SK-N-SH treated with all-trans-retinoic acid at 6 μM for 48 hours (cell line): ENCODE measurements at regions not wholly inside any gene's neighbourhood (a gene's known extent, or its start where the extent isn't known, plus 50 kb on each side); places are given as distances from the start of the nearest gene placed in this dataset.

ENCODE experiments used
- ARNTL ChIP-seq: fragments of 450-650 bp; formaldehyde crosslinking; IDR thresholded peaks from 2 replicates; pipeline ENCODE4 v1.5.0; 2020; ENCODE audit warnings: low read depth, mild to moderate bottlenecking, moderate library complexity, borderline replicate concordance
- BACH2 ChIP-seq: fragments of 250-450 bp; sonication (Bioruptor Pico); IDR thresholded peaks from 2 replicates; pipeline ENCODE4 v1.9.0; 2021; ENCODE audit warnings: mild to moderate bottlenecking, borderline replicate concordance
- CREB5 ChIP-seq: fragments of 250-450 bp; sonication (Bioruptor Pico); IDR thresholded peaks from 2 replicates; pipeline ENCODE4 v1.5.1; 2020; ENCODE audit warnings: low read depth, mild to moderate bottlenecking, moderate library complexity
- CSDC2 ChIP-seq: fragments of 250-450 bp; sonication (Bioruptor Pico); IDR thresholded peaks from 2 replicates; pipeline ENCODE4 v1.5.0; 2020; ENCODE audit warnings: mild to moderate bottlenecking, moderate library complexity
- PATZ1 ChIP-seq: fragments of 250-450 bp; sonication (Bioruptor Pico); IDR thresholded peaks from 2 replicates; pipeline ENCODE4 v1.8.0; 2020; ENCODE audit warnings: mild to moderate bottlenecking, moderate library complexity, borderline replicate concordance
- TCF4 ChIP-seq: fragments of 250-450 bp; sonication (Bioruptor Pico); IDR thresholded peaks from 2 replicates; pipeline ENCODE4 v1.8.0; 2021; ENCODE audit warnings: mild to moderate bottlenecking, moderate library complexity, borderline replicate concordance
- ZFP3 ChIP-seq: fragments of 250-450 bp; sonication (Bioruptor Pico); IDR thresholded peaks from 2 replicates; pipeline ENCODE4 v1.5.0; 2020; ENCODE audit warnings: mild to moderate bottlenecking, moderate library complexity
- ZNF565 ChIP-seq: fragments of 450-650 bp; formaldehyde crosslinking; conservative IDR thresholded peaks from 2 replicates; pipeline ENCODE4 v1.5.0; 2020; ENCODE audit warnings: low read depth, mild to moderate bottlenecking, moderate library complexity

- no peak for TF ChIP-seq ZNF565
- no peak for TF ChIP-seq PATZ1 (CRISPR knock-in tag)
- TF ChIP-seq BACH2 (CRISPR knock-in tag): no peak
- TF ChIP-seq CSDC2 (CRISPR knock-in tag): no peak
- TF ChIP-seq ZFP3 (CRISPR knock-in tag): no peak
- TF ChIP-seq TCF4 (CRISPR knock-in tag): no peak
- no peak for TF ChIP-seq CREB5
- no peak for TF ChIP-seq ARNTL (CRISPR knock-in tag)
Observed at GRCh38 chr4:123955167-123955800, 558.7 kb downstream of the SPRY1 start.
